Smooth muscle cell (in vitro differentiated cells): ENCODE measurements at regions not wholly inside any gene's neighbourhood (a gene's known extent, or its start where the extent isn't known, plus 50 kb on each side); places are given as distances from the start of the nearest gene placed in this dataset.

Experiments
- DNase-seq: peaks from one replicate; lab custom pipeline; 2025; ENCODE audit not compliant: unreplicated experiment; lab: John Stamatoyannopoulos, UW
- H2AFZ ChIP-seq: fragments of 200-600 bp; sonication (generic); 2 replicates; pipeline ENCODE4 v1.6.0; 2016; ENCODE audit warnings: antibody characterized with exemption, low read depth, mild to moderate bottlenecking
- H3F3A ChIP-seq: fragments of 200-600 bp; sonication (generic); 2 replicates; pipeline ENCODE4 v1.6.0; 2017; ENCODE audit warnings: antibody characterized with exemption, low read depth
- H3K27ac ChIP-seq: fragments of 200-600 bp; sonication (generic); 2 replicates; pipeline ENCODE4 v1.5.1; 2016; ENCODE audit warnings: low read depth, mild to moderate bottlenecking
- H3K27me3 ChIP-seq: fragments of 200-600 bp; sonication (generic); 2 replicates; pipeline ENCODE4 v1.6.1; 2016; ENCODE audit warnings: low read depth, mild to moderate bottlenecking
- H3K36me3 ChIP-seq: fragments of 200-600 bp; sonication (generic); 2 replicates; pipeline ENCODE4 v1.5.1; 2016; ENCODE audit warnings: low read depth
- H3K4me1 ChIP-seq: fragments of 200-600 bp; sonication (generic); 2 replicates; pipeline ENCODE4 v1.5.1; 2016; ENCODE audit warnings: low read depth
- H3K4me2 ChIP-seq: fragments of 200-600 bp; sonication (generic); 2 replicates; pipeline ENCODE4 v1.6.0; 2016; ENCODE audit warnings: mild to moderate bottlenecking
- H3K4me3 ChIP-seq: fragments of 200-600 bp; sonication (generic); 2 replicates; pipeline ENCODE4 v1.5.1; 2016; ENCODE audit warnings: mild to moderate bottlenecking
- H3K79me2 ChIP-seq: fragments of 200-600 bp; sonication (generic); 2 replicates; pipeline ENCODE4 v1.6.0; 2016; ENCODE audit warnings: low read depth, mild to moderate bottlenecking
- H3K9ac ChIP-seq: fragments of 200-600 bp; sonication (generic); 2 replicates; pipeline ENCODE4 v1.6.0; 2016; ENCODE audit warnings: low read depth
- H3K9me3 ChIP-seq: fragments of 200-600 bp; sonication (generic); replicated peaks from 2 replicates; pipeline ENCODE4 v1.5.1; 2016; ENCODE audit warnings: low read depth
- H4K20me1 ChIP-seq: fragments of 200-600 bp; sonication (generic); 2 replicates; pipeline ENCODE4 v1.6.0; 2016; ENCODE audit warnings: low read depth
- WGBS: methylation state at CpG from one replicate; pipeline ENCODE4 v1.1.7; 2016; ENCODE audit warnings: low lambda C conversion rate; 5-methylcytosine and 5-hydroxymethylcytosine counted together
- TF ChIP-seq, protein P1 (sequence below): fragments of 200-600 bp; sonication (generic); IDR thresholded peaks from 2 replicates; pipeline ENCODE4 v1.5.1; 2017; ENCODE audit warnings: borderline replicate concordance, mild to moderate bottlenecking, antibody characterized with exemption; ENCODE audit not compliant: insufficient read depth, poor library complexity, severe bottlenecking

GRCh38 chr1:5513846-5514526 is 478.2 kb downstream of the NPHP4 start:
- 86% methylated on average over 7 of the region's 7 CpGs for whole genome bisulfite sequencing
- H3K27ac ChIP-seq: no peak overlapping the region
- H3K4me2 ChIP-seq: no peak overlapping the region
- no peaks in the 10 kb centered on the region for H3K4me1 ChIP-seq
- TF ChIP-seq, protein P1, sequence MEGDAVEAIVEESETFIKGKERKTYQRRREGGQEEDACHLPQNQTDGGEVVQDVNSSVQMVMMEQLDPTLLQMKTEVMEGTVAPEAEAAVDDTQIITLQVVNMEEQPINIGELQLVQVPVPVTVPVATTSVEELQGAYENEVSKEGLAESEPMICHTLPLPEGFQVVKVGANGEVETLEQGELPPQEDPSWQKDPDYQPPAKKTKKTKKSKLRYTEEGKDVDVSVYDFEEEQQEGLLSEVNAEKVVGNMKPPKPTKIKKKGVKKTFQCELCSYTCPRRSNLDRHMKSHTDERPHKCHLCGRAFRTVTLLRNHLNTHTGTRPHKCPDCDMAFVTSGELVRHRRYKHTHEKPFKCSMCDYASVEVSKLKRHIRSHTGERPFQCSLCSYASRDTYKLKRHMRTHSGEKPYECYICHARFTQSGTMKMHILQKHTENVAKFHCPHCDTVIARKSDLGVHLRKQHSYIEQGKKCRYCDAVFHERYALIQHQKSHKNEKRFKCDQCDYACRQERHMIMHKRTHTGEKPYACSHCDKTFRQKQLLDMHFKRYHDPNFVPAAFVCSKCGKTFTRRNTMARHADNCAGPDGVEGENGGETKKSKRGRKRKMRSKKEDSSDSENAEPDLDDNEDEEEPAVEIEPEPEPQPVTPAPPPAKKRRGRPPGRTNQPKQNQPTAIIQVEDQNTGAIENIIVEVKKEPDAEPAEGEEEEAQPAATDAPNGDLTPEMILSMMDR: no peak
- H3K9me3 ChIP-seq: no peaks in the 10 kb centered on the region
- no peaks in the 10 kb centered on the region for H4K20me1 ChIP-seq
- no peaks in the 10 kb centered on the region for H3F3A ChIP-seq
- DNase-seq: no peak
- peaks cover 19% of the 10 kb centered on the region for H3K27me3 ChIP-seq
- H3K4me3 ChIP-seq: no peak overlapping the region
- H2AFZ ChIP-seq: no peak overlapping the region
- H3K9ac ChIP-seq: no peak overlapping the region
- no peaks in the 10 kb centered on the region for H3K79me2 ChIP-seq
- no peaks in the 10 kb centered on the region for H3K36me3 ChIP-seq

DNA sequence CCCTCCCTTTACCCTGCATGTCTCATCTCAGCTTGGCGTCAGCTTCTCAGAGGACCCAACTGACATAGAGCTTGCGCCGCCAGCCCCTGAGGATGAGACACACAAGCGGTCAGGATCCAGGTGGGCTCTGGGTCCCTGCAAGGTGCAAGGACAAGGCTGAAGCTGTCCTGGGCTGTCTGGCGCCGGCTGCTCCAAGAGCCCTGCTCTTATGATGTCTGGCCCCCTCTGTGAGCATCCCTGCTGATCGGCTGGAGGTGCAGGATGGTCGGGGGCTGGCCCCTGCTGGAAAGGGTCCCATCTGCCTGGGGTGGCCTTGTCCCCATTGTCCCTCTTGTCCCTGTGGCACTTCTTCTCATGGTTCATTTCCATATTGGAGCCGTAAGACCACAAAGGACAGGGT is 479.0 kb downstream of the NPHP4 start:
- no peaks in the 10 kb centered on the region for H4K20me1 ChIP-seq
- no peak overlapping the region for H3K4me2 ChIP-seq
- H3K36me3 ChIP-seq: no peaks in the 10 kb centered on the region
- no peak for DNase-seq
- H3K79me2 ChIP-seq: no peaks in the 10 kb centered on the region
- no peak overlapping the region for H3K27ac ChIP-seq
- H3F3A ChIP-seq: no peaks in the 10 kb centered on the region
- H2AFZ ChIP-seq: no peak overlapping the region
- WGBS: 92% methylated on average over 9 of the region's 9 CpGs
- H3K27me3 ChIP-seq: peaks cover 19% of the 10 kb centered on the region
- no peaks in the 10 kb centered on the region for H3K9me3 ChIP-seq
- H3K9ac ChIP-seq: no peak overlapping the region
- TF ChIP-seq, protein P1: no peak
- no peaks in the 10 kb centered on the region for H3K4me1 ChIP-seq
- no peak overlapping the region for H3K4me3 ChIP-seq

- no peak overlapping the region for H3K9ac ChIP-seq
- H2AFZ ChIP-seq: no peak overlapping the region
- H3K27ac ChIP-seq: no peak overlapping the region
- DNase-seq: no peak
- no peaks in the 10 kb centered on the region for H3K79me2 ChIP-seq
- no peaks in the 10 kb centered on the region for H3K9me3 ChIP-seq
- H3K4me2 ChIP-seq: no peak overlapping the region
- H3K4me1 ChIP-seq: no peaks in the 10 kb centered on the region
- 88% methylated on average over 9 of the region's 9 CpGs for WGBS
- no peak overlapping the region for H3K4me3 ChIP-seq
- TF ChIP-seq, protein P1: no peak
- no peaks in the 10 kb centered on the region for H4K20me1 ChIP-seq
- H3F3A ChIP-seq: no peaks in the 10 kb centered on the region
- peaks cover 19% of the 10 kb centered on the region for H3K27me3 ChIP-seq
- H3K36me3 ChIP-seq: no peaks in the 10 kb centered on the region
Measured at GRCh38 chr1:5511381-5512097, 480.7 kb downstream of the NPHP4 start.
